ENCODE measurements at regions not wholly inside any gene's neighbourhood (a gene's known extent, or its start where the extent isn't known, plus 50 kb on each side); places are given as distances from the start of the nearest gene placed in this dataset.

DNA sequence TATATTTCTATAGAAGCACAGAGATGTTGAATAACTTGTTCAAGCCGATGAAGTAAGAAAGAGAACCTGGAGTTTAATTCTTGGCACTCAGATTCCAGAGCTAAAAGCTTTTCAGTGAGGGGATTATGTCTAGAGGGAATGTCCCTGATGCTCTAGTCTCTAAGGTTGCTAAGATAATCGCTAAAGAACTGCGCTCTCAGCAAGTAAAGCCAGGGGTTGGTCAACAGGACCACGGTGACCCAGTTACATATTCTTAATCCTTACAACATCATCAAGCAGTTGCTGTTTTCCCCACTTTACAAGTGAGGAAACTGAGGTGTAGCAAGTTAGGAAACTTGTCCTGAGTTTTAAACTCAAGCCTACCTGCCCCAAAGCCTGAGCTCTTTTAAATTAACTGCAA is 110.8 kb downstream of the DAD1 start:
- Histone ChIP-seq H3K4me3 (no peak overlapping the region), H4K20me1 (ENCODE audit: insufficient read depth) (no peaks in the 10 kb centered on the region), H3K36me3 (ENCODE audit: low read depth) (no peaks in the 10 kb centered on the region), H3K79me2 (ENCODE audit: low read depth) (no peaks in the 10 kb centered on the region), H3K27me3 (ENCODE audit: insufficient read depth, low read depth) (no peaks in the 10 kb centered on the region), H3F3A (ENCODE audit: insufficient read depth, low read depth) (no peaks in the 10 kb centered on the region), H3K4me2 (no peak overlapping the region), H3K27ac (no peak overlapping the region), H3K4me1 (replicated peaks; ENCODE audit: insufficient read depth) (no peaks in the 10 kb centered on the region), H3K9me2 (ENCODE audit: insufficient read depth) (no peaks in the 10 kb centered on the region), H3K9me3 (ENCODE audit: insufficient read depth, low read depth) (no peaks in the 10 kb centered on the region), H2AFZ (no peak overlapping the region)
- ChIA-PET POLR2A (ENCODE audit: unreplicated experiment) (no interaction called here), CTCF (interaction anchor here (0.5 kb wide), 1 partner anchor 37 kb away, joined by 7 read pairs; no protein-coding TSS in a partner anchor)
- TF ChIP-seq, protein P1, sequence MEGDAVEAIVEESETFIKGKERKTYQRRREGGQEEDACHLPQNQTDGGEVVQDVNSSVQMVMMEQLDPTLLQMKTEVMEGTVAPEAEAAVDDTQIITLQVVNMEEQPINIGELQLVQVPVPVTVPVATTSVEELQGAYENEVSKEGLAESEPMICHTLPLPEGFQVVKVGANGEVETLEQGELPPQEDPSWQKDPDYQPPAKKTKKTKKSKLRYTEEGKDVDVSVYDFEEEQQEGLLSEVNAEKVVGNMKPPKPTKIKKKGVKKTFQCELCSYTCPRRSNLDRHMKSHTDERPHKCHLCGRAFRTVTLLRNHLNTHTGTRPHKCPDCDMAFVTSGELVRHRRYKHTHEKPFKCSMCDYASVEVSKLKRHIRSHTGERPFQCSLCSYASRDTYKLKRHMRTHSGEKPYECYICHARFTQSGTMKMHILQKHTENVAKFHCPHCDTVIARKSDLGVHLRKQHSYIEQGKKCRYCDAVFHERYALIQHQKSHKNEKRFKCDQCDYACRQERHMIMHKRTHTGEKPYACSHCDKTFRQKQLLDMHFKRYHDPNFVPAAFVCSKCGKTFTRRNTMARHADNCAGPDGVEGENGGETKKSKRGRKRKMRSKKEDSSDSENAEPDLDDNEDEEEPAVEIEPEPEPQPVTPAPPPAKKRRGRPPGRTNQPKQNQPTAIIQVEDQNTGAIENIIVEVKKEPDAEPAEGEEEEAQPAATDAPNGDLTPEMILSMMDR (conservative IDR thresholded peaks at IDR 0.05) = no peak
- TF ChIP-seq EZH2 (IDR thresholded peaks at IDR 0.05; ENCODE audit: low read depth) = no peak
- BruUV-seq (replicated peaks) = no TSS peak
- intact Hi-C loops (cut with micrococcal nuclease; ENCODE audit: unreplicated experiment) = no loop called here
- DNase-seq = no peak

DNA sequence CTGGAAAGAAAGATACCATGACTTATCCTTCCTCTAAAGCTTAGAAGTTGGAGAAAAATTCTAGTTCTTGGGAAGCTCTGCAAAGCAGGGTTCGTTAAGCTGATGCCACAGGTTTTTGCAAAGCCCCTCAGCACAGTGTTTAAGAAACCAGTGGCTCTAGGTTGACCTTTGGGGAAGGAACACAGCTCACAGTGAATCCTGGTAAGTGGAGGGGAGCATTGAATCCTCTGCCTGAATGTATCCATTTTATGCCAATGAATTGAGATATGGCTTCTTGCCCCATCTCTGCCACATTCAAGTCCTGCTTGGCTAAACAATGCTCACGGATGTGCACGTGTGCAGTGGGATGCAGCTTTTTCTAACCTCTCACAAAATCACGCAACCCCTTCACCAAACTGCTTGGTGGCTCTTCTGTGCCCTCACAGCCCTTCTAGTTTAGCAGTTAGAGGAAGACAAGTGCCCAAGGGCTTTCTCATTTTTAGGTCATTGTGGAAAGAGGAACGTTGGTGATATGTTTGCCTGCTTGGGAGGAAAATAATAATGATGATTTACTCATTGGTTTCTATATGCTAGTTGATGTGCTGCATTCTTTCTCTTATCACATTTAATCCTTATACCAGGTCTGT is 111.3 kb downstream of the DAD1 start:
- TF ChIP-seq, protein P1 (conservative IDR thresholded peaks at IDR 0.05) = no peak
- TF ChIP-seq EZH2 (IDR thresholded peaks at IDR 0.05; ENCODE audit: low read depth) = no peak
- Histone ChIP-seq H3K36me3 (ENCODE audit: low read depth) (no peaks in the 10 kb centered on the region), H4K20me1 (ENCODE audit: insufficient read depth) (no peaks in the 10 kb centered on the region), H3K27ac (no peak overlapping the region), H3K9me3 (ENCODE audit: insufficient read depth, low read depth) (no peaks in the 10 kb centered on the region), H3K4me2 (no peak overlapping the region), H3K79me2 (ENCODE audit: low read depth) (no peaks in the 10 kb centered on the region), H3K4me3 (no peak overlapping the region), H3F3A (ENCODE audit: insufficient read depth, low read depth) (no peaks in the 10 kb centered on the region), H3K4me1 (replicated peaks; ENCODE audit: insufficient read depth) (no peaks in the 10 kb centered on the region), H3K27me3 (ENCODE audit: insufficient read depth, low read depth) (no peaks in the 10 kb centered on the region), H2AFZ (no peak overlapping the region), H3K9me2 (ENCODE audit: insufficient read depth) (no peaks in the 10 kb centered on the region)
- no peak for DNase-seq
- intact Hi-C loops (cut with micrococcal nuclease; ENCODE audit: unreplicated experiment) = no loop called here
- POLR2A ChIA-PET (ENCODE audit: unreplicated experiment) = interaction anchor here (0.6 kb wide), 1 partner anchor 13 kb away, joined by 5 read pairs; no protein-coding TSS in a partner anchor
- CTCF ChIA-PET = interaction anchor here (0.8 kb wide), 1 partner anchor 11 kb away, joined by 4 read pairs; no protein-coding TSS in a partner anchor
- BruUV-seq (replicated peaks) = no TSS peak

DNA sequence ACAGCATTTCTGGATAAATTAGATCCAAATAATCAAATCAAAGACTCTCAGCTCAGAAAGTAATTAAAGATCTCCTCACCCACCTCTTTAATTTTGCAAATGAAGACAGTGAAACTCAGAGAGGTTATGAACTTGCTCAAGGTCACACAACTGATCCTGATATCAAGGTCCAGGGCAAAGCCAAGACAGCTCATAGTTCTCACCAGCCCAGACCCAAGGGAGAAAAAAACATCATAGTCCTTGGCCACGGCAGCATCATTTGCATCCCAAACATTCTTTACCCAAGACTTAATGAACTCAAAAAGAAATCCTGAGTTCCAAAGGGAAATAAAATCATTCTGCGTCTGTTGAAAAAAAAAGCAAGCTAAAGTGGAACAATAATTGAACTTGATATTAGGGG is 112.1 kb downstream of the DAD1 start:
- Histone ChIP-seq H3K79me2 (ENCODE audit: low read depth) (no peaks in the 10 kb centered on the region), H4K20me1 (ENCODE audit: insufficient read depth) (no peaks in the 10 kb centered on the region), H3K27ac (no peak overlapping the region), H3K36me3 (ENCODE audit: low read depth) (no peaks in the 10 kb centered on the region), H3F3A (ENCODE audit: insufficient read depth, low read depth) (no peaks in the 10 kb centered on the region), H3K4me2 (no peak overlapping the region), H3K27me3 (ENCODE audit: insufficient read depth, low read depth) (no peaks in the 10 kb centered on the region), H2AFZ (no peak overlapping the region), H3K9me3 (ENCODE audit: insufficient read depth, low read depth) (no peaks in the 10 kb centered on the region), H3K4me3 (no peak overlapping the region), H3K9me2 (ENCODE audit: insufficient read depth) (no peaks in the 10 kb centered on the region), H3K4me1 (replicated peaks; ENCODE audit: insufficient read depth) (no peaks in the 10 kb centered on the region)
- POLR2A ChIA-PET (ENCODE audit: unreplicated experiment) = interaction anchor here (0.6 kb wide), 1 partner anchor 12 kb away, joined by 5 read pairs; no protein-coding TSS in a partner anchor
- no peak for TF ChIP-seq EZH2 (IDR thresholded peaks at IDR 0.05; ENCODE audit: low read depth)
- TF ChIP-seq, protein P1 (conservative IDR thresholded peaks at IDR 0.05) = no peak
- intact Hi-C loops (cut with micrococcal nuclease; ENCODE audit: unreplicated experiment) = no loop called here
- DNase-seq = no peak
- CTCF ChIA-PET = interaction anchor here (0.8 kb wide), 1 partner anchor 12 kb away, joined by 4 read pairs; no protein-coding TSS in a partner anchor
- no TSS peak for BruUV-seq (replicated peaks)

All from PC-9 (cell line).